Kidney capillary endothelial cell (primary cell): ENCODE measurements at regions not wholly inside any gene's neighbourhood (a gene's known extent, or its start where the extent isn't known, plus 50 kb on each side); places are given as distances from the start of the nearest gene placed in this dataset.

Experiments
- DNase-seq: peaks from one replicate; pipeline ENCODE4 v3.0.0-alpha.2; 2018; ENCODE audit warnings: low spot score

- DNase-seq: no peak
These were observed 650.7 kb upstream of the GALNTL6 start for GRCh38 chr4:171162478-171162877.

GRCh38 chr4:171157462-171158082 lies 655.6 kb upstream of the GALNTL6 start:
- no peak for DNase-seq

GRCh38 chr4:171142639-171143038 lies 670.6 kb upstream of the GALNTL6 start:
- no peak for DNase-seq

GRCh38 chr4:171142045-171142444 lies 671.2 kb upstream of the GALNTL6 start:
- no peak for DNase-seq

- DNase-seq: no peak
These were observed 682.9 kb upstream of the GALNTL6 start for GRCh38 chr4:171130256-171130801.

GRCh38 chr4:171118091-171118490 lies 695.1 kb upstream of the GALNTL6 start:
- DNase-seq: no peak

- no peak for DNase-seq
These were observed 695.7 kb upstream of the GALNTL6 start for GRCh38 chr4:171117457-171117856.

GRCh38 chr4:171101845-171102244 lies 711.4 kb upstream of the GALNTL6 start:
- no peak for DNase-seq

- DNase-seq: no peak
These were observed 726.1 kb upstream of the GALNTL6 start for GRCh38 chr4:171087089-171087488.

GRCh38 chr4:171067422-171067821 lies 745.8 kb upstream of the GALNTL6 start:
- DNase-seq: no peak

- DNase-seq: no peak
These were observed 763.8 kb upstream of the GALNTL6 start for GRCh38 chr4:171049380-171049779.

- DNase-seq: no peak
These were observed 770.1 kb upstream of the GALNTL6 start for GRCh38 chr4:171042989-171043524.

- DNase-seq: no peak
These were observed 777.3 kb upstream of the GALNTL6 start for GRCh38 chr4:171035909-171036308.

- no peak for DNase-seq
These were observed 781.9 kb upstream of the GALNTL6 start for GRCh38 chr4:171031338-171031737.

GRCh38 chr4:171025776-171026175 lies 787.4 kb upstream of the GALNTL6 start:
- DNase-seq: no peak

- no peak for DNase-seq
These were observed 787.9 kb upstream of the GALNTL6 start for GRCh38 chr4:171025343-171025742.

GRCh38 chr4:171024720-171025303 lies 788.4 kb upstream of the GALNTL6 start:
- DNase-seq: no peak

- no peak for DNase-seq
These were observed 790.4 kb upstream of the GALNTL6 start for GRCh38 chr4:171022824-171023230.

GRCh38 chr4:171017593-171017992 lies 795.6 kb upstream of the GALNTL6 start:
- no peak for DNase-seq

GRCh38 chr4:171016145-171016544 lies 797.1 kb upstream of the GALNTL6 start:
- DNase-seq: no peak

GRCh38 chr4:171015441-171015840 lies 797.8 kb upstream of the GALNTL6 start:
- DNase-seq: no peak

- DNase-seq: no peak
These were observed 805.4 kb upstream of the GALNTL6 start for GRCh38 chr4:171007618-171008390.

- no peak for DNase-seq
These were observed 811.0 kb upstream of the GALNTL6 start for GRCh38 chr4:171002246-171002645.
